ENCODE measurements at regions not wholly inside any gene's neighbourhood (a gene's known extent, or its start where the extent isn't known, plus 50 kb on each side); places are given as distances from the start of the nearest gene placed in this dataset.

DNA sequence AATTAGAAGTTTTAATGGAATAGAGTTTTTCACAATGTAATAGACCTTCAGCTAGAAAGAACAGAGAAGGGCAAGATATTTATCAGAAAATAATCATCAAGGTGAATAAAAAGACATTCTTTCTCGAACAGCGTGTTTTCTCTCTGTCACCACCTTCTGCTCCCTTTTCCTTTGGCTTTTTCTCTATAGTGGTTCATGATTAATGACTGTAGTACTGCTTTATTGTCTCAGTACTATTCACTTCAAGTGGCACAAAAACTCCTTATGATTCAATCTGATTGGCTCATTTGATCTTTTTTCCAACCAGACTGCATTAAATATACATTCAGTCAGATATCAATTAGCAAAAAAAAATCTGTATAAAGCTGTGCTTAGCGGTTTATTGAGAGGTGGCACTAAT, 516.0 kb downstream of the OTOL1 start:
- H3K4me3 ChIP-seq (ENCODE audit: low read length in 2 of 2): no peak overlapping the region
- H3K36me3 ChIP-seq (ENCODE audit: control insufficient read depth in 2 of 2, insufficient read depth in 2 of 2, low read length in 2 of 2): no peaks in the 10 kb centered on the region
- peaks cover 0 to 2% of the 10 kb centered on the region in 2 donors for H3K9me3 ChIP-seq (ENCODE audit: control insufficient read depth in 2 of 2, low read length in 2 of 2)
- H3K27ac ChIP-seq (ENCODE audit: low read depth in 2 of 2, low read length in 2 of 2): no peak overlapping the region
- no peaks in the 10 kb centered on the region for H3K27me3 ChIP-seq (ENCODE audit: control insufficient read depth in 2 of 2, insufficient read depth in 2 of 2, low read length in 2 of 2)
- H3K4me1 ChIP-seq (ENCODE audit: control insufficient read depth in 2 of 2, insufficient read depth in 2 of 2, low read length in 2 of 2): no peaks in the 10 kb centered on the region
- H3K9ac ChIP-seq (ENCODE audit: low read depth in 1 of 2, low read length in 2 of 2): no peak overlapping the region

DNA sequence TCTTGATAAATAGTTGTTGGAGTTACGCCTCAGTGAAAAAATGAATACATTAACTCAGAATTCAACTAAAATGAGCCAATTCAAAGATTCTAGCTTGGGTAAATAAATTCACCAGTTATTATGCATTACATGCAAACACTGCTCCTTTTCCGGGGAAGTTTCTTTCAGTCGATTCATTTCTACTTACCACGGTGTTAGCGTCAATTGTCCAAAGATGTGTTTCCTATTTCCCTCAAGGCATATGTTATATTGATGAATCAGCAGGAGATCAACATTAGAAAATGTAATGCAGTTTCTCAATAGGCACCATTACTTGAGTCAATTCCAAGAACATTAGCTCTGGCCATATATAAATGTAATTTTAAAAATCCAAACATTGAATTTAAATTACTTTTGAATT, 517.7 kb downstream of the OTOL1 start:
- Histone ChIP-seq H3K36me3 (ENCODE audit: control insufficient read depth in 2 of 2, insufficient read depth in 2 of 2, low read length in 2 of 2) (no peaks in the 10 kb centered on the region), H3K9me3 (ENCODE audit: control insufficient read depth in 2 of 2, low read length in 2 of 2) (no peaks in the 10 kb centered on the region), H3K27ac (ENCODE audit: low read depth in 2 of 2, low read length in 2 of 2) (no peak overlapping the region), H3K4me3 (ENCODE audit: low read length in 2 of 2) (no peak overlapping the region), H3K9ac (ENCODE audit: low read depth in 1 of 2, low read length in 2 of 2) (no peak overlapping the region), H3K27me3 (ENCODE audit: control insufficient read depth in 2 of 2, insufficient read depth in 2 of 2, low read length in 2 of 2) (no peaks in the 10 kb centered on the region), H3K4me1 (ENCODE audit: control insufficient read depth in 2 of 2, insufficient read depth in 2 of 2, low read length in 2 of 2) (no peaks in the 10 kb centered on the region)

DNA sequence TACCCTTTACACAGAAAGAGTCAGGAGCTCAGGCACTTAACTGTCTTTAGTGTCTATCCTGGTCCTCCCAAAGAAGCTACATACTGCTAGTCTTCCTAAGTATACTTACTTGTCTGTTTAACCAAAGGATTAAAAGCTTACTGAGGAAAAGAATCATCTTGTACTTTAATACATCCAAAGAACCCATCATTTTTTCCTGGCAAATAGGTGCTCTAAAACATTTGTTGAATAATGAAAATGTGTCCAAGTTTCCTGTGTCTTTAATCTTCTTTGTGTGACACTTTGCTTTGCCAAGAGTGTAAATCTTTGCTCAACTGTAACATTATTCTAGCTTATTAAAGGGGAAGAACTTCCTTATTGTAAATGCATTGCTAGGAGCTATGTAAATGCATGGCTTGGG, 519.2 kb downstream of the OTOL1 start:
- Histone ChIP-seq H3K36me3 (ENCODE audit: control insufficient read depth in 2 of 2, insufficient read depth in 2 of 2, low read length in 2 of 2) (no peaks in the 10 kb centered on the region), H3K4me1 (ENCODE audit: control insufficient read depth in 2 of 2, insufficient read depth in 2 of 2, low read length in 2 of 2) (no peaks in the 10 kb centered on the region), H3K9ac (ENCODE audit: low read depth in 1 of 2, low read length in 2 of 2) (no peak overlapping the region), H3K27me3 (ENCODE audit: control insufficient read depth in 2 of 2, insufficient read depth in 2 of 2, low read length in 2 of 2) (no peaks in the 10 kb centered on the region), H3K27ac (ENCODE audit: low read depth in 2 of 2, low read length in 2 of 2) (no peak overlapping the region), H3K4me3 (ENCODE audit: low read length in 2 of 2) (no peak overlapping the region), H3K9me3 (ENCODE audit: control insufficient read depth in 2 of 2, low read length in 2 of 2) (no peaks in the 10 kb centered on the region)

DNA sequence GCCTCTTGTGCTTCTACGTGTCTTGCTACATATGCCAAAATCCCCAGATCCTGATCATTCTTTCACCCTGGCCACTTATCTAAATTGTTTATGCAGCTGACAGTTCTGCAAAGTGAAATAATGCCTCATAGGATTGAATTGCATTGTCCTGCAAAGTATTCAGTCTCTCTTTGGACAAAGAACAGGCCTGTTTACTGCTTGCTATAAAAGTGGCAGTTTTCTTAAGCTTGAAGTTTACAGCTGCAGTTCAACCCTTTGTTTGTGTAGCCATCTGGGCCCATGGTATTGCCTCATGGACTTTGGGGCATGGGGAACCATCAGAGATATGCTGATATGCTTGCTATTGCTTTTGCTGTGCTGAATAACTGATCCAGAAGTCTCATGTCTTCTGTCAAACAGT, 523.2 kb downstream of the OTOL1 start:
- Histone ChIP-seq H3K9ac (ENCODE audit: low read depth in 1 of 2, low read length in 2 of 2) (no peak overlapping the region), H3K9me3 (ENCODE audit: control insufficient read depth in 2 of 2, low read length in 2 of 2) (no peaks in the 10 kb centered on the region), H3K4me3 (ENCODE audit: low read length in 2 of 2) (no peak overlapping the region), H3K27me3 (ENCODE audit: control insufficient read depth in 2 of 2, insufficient read depth in 2 of 2, low read length in 2 of 2) (no peaks in the 10 kb centered on the region), H3K36me3 (ENCODE audit: control insufficient read depth in 2 of 2, insufficient read depth in 2 of 2, low read length in 2 of 2) (no peaks in the 10 kb centered on the region), H3K27ac (ENCODE audit: low read depth in 2 of 2, low read length in 2 of 2) (no peak overlapping the region), H3K4me1 (ENCODE audit: control insufficient read depth in 2 of 2, insufficient read depth in 2 of 2, low read length in 2 of 2) (no peaks in the 10 kb centered on the region)

DNA sequence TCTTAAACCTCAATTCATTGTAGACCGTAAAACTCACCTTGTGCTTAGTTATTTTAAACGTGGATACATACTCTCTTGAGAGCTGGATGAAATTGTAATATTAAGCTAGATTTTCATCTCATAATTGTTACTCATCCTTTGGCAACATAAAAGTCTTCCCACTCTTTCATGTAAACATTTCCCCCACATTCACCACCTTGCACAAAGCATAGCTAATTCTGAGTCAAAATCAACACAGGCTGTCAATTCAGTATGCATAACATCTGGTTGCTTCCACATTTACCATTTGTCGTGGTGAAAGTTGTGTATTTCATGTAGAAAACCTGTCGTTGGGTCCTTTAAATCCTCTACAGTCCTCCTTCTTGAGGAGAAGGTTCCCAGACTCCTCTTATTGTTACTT, 524.6 kb downstream of the OTOL1 start:
- no peak overlapping the region for H3K9ac ChIP-seq (ENCODE audit: low read depth in 1 of 2, low read length in 2 of 2)
- no peaks in the 10 kb centered on the region for H3K36me3 ChIP-seq (ENCODE audit: control insufficient read depth in 2 of 2, insufficient read depth in 2 of 2, low read length in 2 of 2)
- no peak overlapping the region for H3K4me3 ChIP-seq (ENCODE audit: low read length in 2 of 2)
- H3K4me1 ChIP-seq (ENCODE audit: control insufficient read depth in 2 of 2, insufficient read depth in 2 of 2, low read length in 2 of 2): no peaks in the 10 kb centered on the region
- no peak overlapping the region for H3K27ac ChIP-seq (ENCODE audit: low read depth in 2 of 2, low read length in 2 of 2)
- no peaks in the 10 kb centered on the region for H3K9me3 ChIP-seq (ENCODE audit: control insufficient read depth in 2 of 2, low read length in 2 of 2)
- no peaks in the 10 kb centered on the region for H3K27me3 ChIP-seq (ENCODE audit: control insufficient read depth in 2 of 2, insufficient read depth in 2 of 2, low read length in 2 of 2)

DNA sequence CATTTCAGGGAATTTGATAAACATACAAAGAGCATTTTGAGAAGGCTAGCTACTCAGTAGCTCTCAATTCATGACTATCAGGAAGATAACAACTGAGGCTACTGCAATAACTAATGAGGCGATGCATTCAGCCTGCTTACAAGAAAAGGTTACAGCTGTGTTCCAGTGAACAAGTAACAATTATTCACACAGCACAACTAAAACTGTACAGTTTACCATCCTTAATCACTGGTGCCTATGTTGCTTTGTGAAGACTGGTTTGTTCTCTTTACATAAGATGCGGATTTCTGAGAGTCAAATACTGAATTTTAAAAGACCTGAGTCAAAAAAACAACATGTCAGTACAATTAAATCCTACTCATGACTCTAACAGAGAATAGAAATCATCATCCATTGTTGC, 526.3 kb downstream of the OTOL1 start:
- H3K9ac ChIP-seq (ENCODE audit: low read depth in 1 of 2, low read length in 2 of 2): no peak overlapping the region
- no peaks in the 10 kb centered on the region for H3K36me3 ChIP-seq (ENCODE audit: control insufficient read depth in 2 of 2, insufficient read depth in 2 of 2, low read length in 2 of 2)
- no peaks in the 10 kb centered on the region for H3K9me3 ChIP-seq (ENCODE audit: control insufficient read depth in 2 of 2, low read length in 2 of 2)
- H3K4me1 ChIP-seq (ENCODE audit: control insufficient read depth in 2 of 2, insufficient read depth in 2 of 2, low read length in 2 of 2): no peaks in the 10 kb centered on the region
- H3K27me3 ChIP-seq (ENCODE audit: control insufficient read depth in 2 of 2, insufficient read depth in 2 of 2, low read length in 2 of 2): no peaks in the 10 kb centered on the region
- no peak overlapping the region for H3K4me3 ChIP-seq (ENCODE audit: low read length in 2 of 2)
- no peak overlapping the region for H3K27ac ChIP-seq (ENCODE audit: low read depth in 2 of 2, low read length in 2 of 2)

DNA sequence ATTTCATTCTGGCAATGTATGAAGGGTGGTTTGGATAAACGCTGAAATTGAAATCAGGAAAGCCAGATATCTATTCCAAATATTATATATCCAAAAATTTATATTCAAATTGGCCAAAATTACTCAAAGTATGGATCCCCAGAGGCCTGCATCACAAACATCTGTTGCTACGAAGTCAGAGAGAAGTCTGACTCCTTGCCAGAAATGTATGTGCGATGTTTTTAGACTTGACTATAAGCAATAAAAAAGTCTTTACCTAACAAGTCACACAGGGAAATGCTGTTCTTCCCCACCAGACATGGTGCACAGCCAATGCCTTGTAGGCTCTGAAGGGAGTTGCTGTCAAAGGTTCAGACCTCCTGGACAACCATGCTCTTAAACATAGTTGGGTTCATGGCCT, 533.1 kb downstream of the OTOL1 start:
- Histone ChIP-seq H3K4me1 (ENCODE audit: control insufficient read depth in 2 of 2, insufficient read depth in 2 of 2, low read length in 2 of 2) (no peaks in the 10 kb centered on the region), H3K4me3 (ENCODE audit: low read length in 2 of 2) (no peak overlapping the region), H3K9ac (ENCODE audit: low read depth in 1 of 2, low read length in 2 of 2) (no peak overlapping the region), H3K9me3 (ENCODE audit: control insufficient read depth in 2 of 2, low read length in 2 of 2) (no peaks in the 10 kb centered on the region), H3K36me3 (ENCODE audit: control insufficient read depth in 2 of 2, insufficient read depth in 2 of 2, low read length in 2 of 2) (no peaks in the 10 kb centered on the region), H3K27me3 (ENCODE audit: control insufficient read depth in 2 of 2, insufficient read depth in 2 of 2, low read length in 2 of 2) (no peaks in the 10 kb centered on the region), H3K27ac (ENCODE audit: low read depth in 2 of 2, low read length in 2 of 2) (no peak overlapping the region)

DNA sequence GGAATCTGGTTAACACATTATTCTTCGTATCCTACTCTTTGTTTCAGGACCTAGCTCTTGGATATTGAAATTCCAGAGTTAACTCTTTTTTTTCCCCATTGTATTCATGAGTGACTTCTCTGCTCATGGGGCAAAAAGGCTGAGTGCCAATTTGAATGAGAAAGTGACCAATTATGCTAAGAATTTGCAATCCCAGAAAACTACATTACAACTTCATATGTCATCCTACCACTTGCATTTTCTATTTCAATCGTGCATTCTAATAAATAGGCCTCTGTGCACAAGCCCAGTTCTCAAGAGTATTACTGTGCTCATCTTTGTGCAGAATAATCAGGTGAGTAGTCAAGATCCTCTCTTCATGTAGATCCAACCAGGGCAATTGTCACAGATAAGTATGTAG, 537.8 kb downstream of the OTOL1 start:
- H3K4me1 ChIP-seq (ENCODE audit: control insufficient read depth in 2 of 2, insufficient read depth in 2 of 2, low read length in 2 of 2): no peaks in the 10 kb centered on the region
- no peak overlapping the region for H3K9ac ChIP-seq (ENCODE audit: low read depth in 1 of 2, low read length in 2 of 2)
- no peaks in the 10 kb centered on the region for H3K36me3 ChIP-seq (ENCODE audit: control insufficient read depth in 2 of 2, insufficient read depth in 2 of 2, low read length in 2 of 2)
- H3K4me3 ChIP-seq (ENCODE audit: low read length in 2 of 2): no peak overlapping the region
- no peaks in the 10 kb centered on the region for H3K27me3 ChIP-seq (ENCODE audit: control insufficient read depth in 2 of 2, insufficient read depth in 2 of 2, low read length in 2 of 2)
- no peak overlapping the region for H3K27ac ChIP-seq (ENCODE audit: low read depth in 2 of 2, low read length in 2 of 2)
- H3K9me3 ChIP-seq (ENCODE audit: control insufficient read depth in 2 of 2, low read length in 2 of 2): no peaks in the 10 kb centered on the region

DNA sequence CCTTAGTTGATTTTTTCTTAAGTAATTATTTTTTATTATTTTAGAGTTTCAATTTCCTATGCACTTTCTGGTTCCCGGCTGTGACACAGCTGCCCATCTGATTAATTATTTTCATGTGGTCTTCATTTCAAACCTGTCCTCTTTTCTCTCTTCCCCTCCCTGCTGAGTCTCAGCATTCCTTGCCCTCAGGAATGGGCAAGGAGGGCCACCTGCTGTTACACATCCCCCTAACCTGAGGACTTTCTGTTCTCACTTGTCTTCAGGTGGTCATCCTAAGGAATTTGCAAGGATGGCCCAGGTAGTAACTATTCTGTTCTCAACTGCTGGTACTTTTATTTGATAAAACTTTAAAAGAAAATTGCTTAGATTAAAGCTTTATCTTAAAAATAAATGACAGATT, 545.0 kb downstream of the OTOL1 start:
- H3K9ac ChIP-seq (ENCODE audit: low read depth in 1 of 2, low read length in 2 of 2): no peak overlapping the region
- H3K4me3 ChIP-seq (ENCODE audit: low read length in 2 of 2): no peak overlapping the region
- no peaks in the 10 kb centered on the region for H3K36me3 ChIP-seq (ENCODE audit: control insufficient read depth in 2 of 2, insufficient read depth in 2 of 2, low read length in 2 of 2)
- no peaks in the 10 kb centered on the region for H3K9me3 ChIP-seq (ENCODE audit: control insufficient read depth in 2 of 2, low read length in 2 of 2)
- no peak overlapping the region for H3K27ac ChIP-seq (ENCODE audit: low read depth in 2 of 2, low read length in 2 of 2)
- no peaks in the 10 kb centered on the region for H3K4me1 ChIP-seq (ENCODE audit: control insufficient read depth in 2 of 2, insufficient read depth in 2 of 2, low read length in 2 of 2)
- no peaks in the 10 kb centered on the region for H3K27me3 ChIP-seq (ENCODE audit: control insufficient read depth in 2 of 2, insufficient read depth in 2 of 2, low read length in 2 of 2)

DNA sequence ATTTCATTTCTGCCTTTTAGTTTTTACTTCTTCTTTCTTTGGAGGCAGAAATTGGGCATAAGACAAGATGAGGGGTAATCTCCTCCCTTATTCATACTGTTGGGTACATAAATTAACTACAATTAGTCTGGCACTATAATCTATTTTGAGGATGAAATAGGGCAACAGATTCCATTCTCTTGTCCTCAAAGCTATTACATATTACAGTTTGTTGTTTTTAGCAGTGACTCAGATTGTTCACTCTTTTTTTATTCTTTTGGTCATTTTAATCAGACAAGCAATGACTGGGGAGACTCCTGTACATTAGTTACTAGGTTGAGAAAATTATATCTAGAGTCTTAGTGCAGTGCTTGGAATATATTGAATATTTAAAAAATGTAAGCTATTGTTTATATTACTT, 556.0 kb downstream of the OTOL1 start:
- Histone ChIP-seq H3K27ac (ENCODE audit: low read depth in 2 of 2, low read length in 2 of 2) (no peak overlapping the region), H3K4me3 (ENCODE audit: low read length in 2 of 2) (no peak overlapping the region), H3K27me3 (ENCODE audit: control insufficient read depth in 2 of 2, insufficient read depth in 2 of 2, low read length in 2 of 2) (no peaks in the 10 kb centered on the region), H3K36me3 (ENCODE audit: control insufficient read depth in 2 of 2, insufficient read depth in 2 of 2, low read length in 2 of 2) (no peaks in the 10 kb centered on the region), H3K9ac (ENCODE audit: low read depth in 1 of 2, low read length in 2 of 2) (no peak overlapping the region), H3K9me3 (ENCODE audit: control insufficient read depth in 2 of 2, low read length in 2 of 2) (no peaks in the 10 kb centered on the region), H3K4me1 (ENCODE audit: control insufficient read depth in 2 of 2, insufficient read depth in 2 of 2, low read length in 2 of 2) (no peaks in the 10 kb centered on the region)

DNA sequence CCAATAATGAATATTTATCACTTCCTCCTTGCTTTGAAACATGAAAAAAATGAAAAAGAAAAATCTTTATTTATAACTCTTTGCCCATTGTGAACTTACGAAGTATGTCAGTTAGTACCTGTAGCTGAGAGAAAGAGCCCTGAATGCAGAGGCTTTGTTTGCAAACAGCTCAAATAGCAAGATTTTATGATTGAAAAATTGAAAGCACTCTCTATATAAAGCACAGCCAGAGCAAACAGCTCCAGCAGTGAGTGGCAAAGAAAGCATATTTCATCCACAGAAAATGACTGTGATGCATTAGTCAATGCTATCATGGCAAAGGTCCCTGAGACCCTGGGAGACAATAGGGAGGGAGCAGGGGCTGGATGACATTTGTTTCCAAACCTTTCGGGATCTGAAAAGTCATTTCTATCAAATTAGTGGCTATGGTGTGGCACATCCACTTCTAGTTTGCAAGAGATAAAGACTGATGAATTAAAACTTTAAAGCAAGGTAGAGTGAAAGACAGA, 576.1 kb downstream of the OTOL1 start:
- Histone ChIP-seq H3K9ac (ENCODE audit: low read depth in 1 of 2, low read length in 2 of 2) (no peak overlapping the region), H3K4me1 (ENCODE audit: control insufficient read depth in 2 of 2, insufficient read depth in 2 of 2, low read length in 2 of 2) (no peaks in the 10 kb centered on the region), H3K4me3 (ENCODE audit: low read length in 2 of 2) (no peak overlapping the region)

More for the DNA sequence above, 576.1 kb downstream of the OTOL1 start:
- no peaks in the 10 kb centered on the region for H3K36me3 ChIP-seq (ENCODE audit: control insufficient read depth in 2 of 2, insufficient read depth in 2 of 2, low read length in 2 of 2)
- H3K27me3 ChIP-seq (ENCODE audit: control insufficient read depth in 2 of 2, insufficient read depth in 2 of 2, low read length in 2 of 2): no peaks in the 10 kb centered on the region
- H3K27ac ChIP-seq (ENCODE audit: low read depth in 2 of 2, low read length in 2 of 2): no peak overlapping the region
- no peaks in the 10 kb centered on the region for H3K9me3 ChIP-seq (ENCODE audit: control insufficient read depth in 2 of 2, low read length in 2 of 2)
